ENCODE measurements at regions not wholly inside any gene's neighbourhood (a gene's known extent, or its start where the extent isn't known, plus 50 kb on each side); places are given as distances from the start of the nearest gene placed in this dataset.

- ATAC-seq (ENCODE audit: poor library complexity), result no peak
- H3K4me1 ChIP-seq (ENCODE audit: insufficient read depth, low read length), result no peaks in the 10 kb centered on the region
- intact Hi-C loops (cut with DNase I, micrococcal nuclease), result no loop called here
- H3K9me3 ChIP-seq (ENCODE audit: control insufficient read depth in 1 of 2, insufficient read depth in 1 of 2, low read length in 2 of 2), result no peaks in the 10 kb centered on the region
- Mint-ChIP-seq H3K9me3 (peaks cover 6% of the 10 kb centered on the region), H3K36me3 (ENCODE audit: low read depth) (no peaks in the 10 kb centered on the region), H3K27ac (no peak overlapping the region), H3K27me3 (peaks cover 24% of the 10 kb centered on the region), H3K4me1 (ENCODE audit: low read depth) (peaks cover 9% of the 10 kb centered on the region), H3K4me3 (no peak overlapping the region)
- H3K27ac ChIP-seq (ENCODE audit: low read depth in 1 of 2, low read length in 2 of 2), result no peak overlapping the region
- no peaks in the 10 kb centered on the region for H3K27me3 ChIP-seq (ENCODE audit: control insufficient read depth in 1 of 2, insufficient read depth in 2 of 2, low read length in 2 of 2)
- no peak for TF ChIP-seq CTCF (IDR thresholded peaks at IDR 0.05)
- ChIA-PET POLR2A (no interaction called here), CTCF (no interaction called here)
- H3K4me3 ChIP-seq (ENCODE audit: low read length), result no peak overlapping the region
- no peak for DNase-seq
- no peaks in the 10 kb centered on the region for H3K36me3 ChIP-seq (ENCODE audit: insufficient read depth, low read length)
Observed at GRCh38 chr3:150101016-150101415, 130.3 kb upstream of the PFN2 start.

GRCh38 chr3:150098621-150099020 is 127.9 kb upstream of the PFN2 start:
- DNase-seq (no peak), ATAC-seq (ENCODE audit: poor library complexity) (no peak)
- Histone ChIP-seq H3K4me1 (ENCODE audit: insufficient read depth, low read length) (no peaks in the 10 kb centered on the region), H3K4me3 (ENCODE audit: low read length) (no peak overlapping the region), H3K36me3 (ENCODE audit: insufficient read depth, low read length) (no peaks in the 10 kb centered on the region), H3K9me3 (ENCODE audit: control insufficient read depth in 1 of 2, insufficient read depth in 1 of 2, low read length in 2 of 2) (no peaks in the 10 kb centered on the region), H3K27me3 (ENCODE audit: control insufficient read depth in 1 of 2, insufficient read depth in 2 of 2, low read length in 2 of 2) (no peaks in the 10 kb centered on the region), H3K27ac (ENCODE audit: low read depth in 1 of 2, low read length in 2 of 2) (no peak overlapping the region)
- Mint-ChIP-seq H3K4me3 (no peak overlapping the region), H3K27ac (no peak overlapping the region), H3K9me3 (peaks cover 6% of the 10 kb centered on the region), H3K27me3 (peaks cover 12% of the 10 kb centered on the region), H3K36me3 (ENCODE audit: low read depth) (no peaks in the 10 kb centered on the region), H3K4me1 (ENCODE audit: low read depth) (peaks cover 9% of the 10 kb centered on the region)
- intact Hi-C loops (cut with DNase I, micrococcal nuclease), result no loop called here
- ChIA-PET POLR2A (no interaction called here), CTCF (no interaction called here)
- no peak for TF ChIP-seq CTCF (IDR thresholded peaks at IDR 0.05)

DNA sequence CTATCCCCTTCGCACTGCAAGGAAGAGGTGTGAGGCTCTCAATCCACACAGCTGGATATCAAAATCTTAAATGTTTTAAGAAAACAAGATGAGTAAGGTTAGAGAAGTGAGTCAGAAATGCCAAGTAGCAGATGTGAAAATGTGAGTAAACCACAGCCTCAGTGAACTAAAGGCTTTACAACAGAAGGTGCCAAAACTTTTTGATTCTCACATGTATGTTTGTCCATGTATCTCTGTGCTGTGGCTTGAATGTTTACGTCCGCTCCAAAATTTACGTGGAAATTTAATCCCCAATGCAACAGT is 126.8 kb upstream of the PFN2 start:
- POLR2A ChIA-PET, result no interaction called here
- Mint-ChIP-seq H3K27ac (no peak overlapping the region), H3K27me3 (peaks cover 12% of the 10 kb centered on the region), H3K36me3 (ENCODE audit: low read depth) (no peaks in the 10 kb centered on the region), H3K9me3 (peaks cover 6% of the 10 kb centered on the region), H3K4me1 (ENCODE audit: low read depth) (no peaks in the 10 kb centered on the region), H3K4me3 (no peak overlapping the region)
- CTCF ChIA-PET, result no interaction called here
- Histone ChIP-seq H3K27ac (ENCODE audit: low read depth in 1 of 2, low read length in 2 of 2) (no peak overlapping the region), H3K27me3 (ENCODE audit: control insufficient read depth in 1 of 2, insufficient read depth in 2 of 2, low read length in 2 of 2) (no peaks in the 10 kb centered on the region), H3K9me3 (ENCODE audit: control insufficient read depth in 1 of 2, insufficient read depth in 1 of 2, low read length in 2 of 2) (no peaks in the 10 kb centered on the region), H3K36me3 (ENCODE audit: insufficient read depth, low read length) (no peaks in the 10 kb centered on the region), H3K4me3 (ENCODE audit: low read length) (no peak overlapping the region), H3K4me1 (ENCODE audit: insufficient read depth, low read length) (no peaks in the 10 kb centered on the region)
- DNase-seq (no peak), ATAC-seq (ENCODE audit: poor library complexity) (no peak)
- intact Hi-C loops (cut with DNase I, micrococcal nuclease), result no loop called here
- TF ChIP-seq CTCF (IDR thresholded peaks at IDR 0.05), result no peak
